Stomach (tissue), 8 donors: ENCODE measurements at regions not wholly inside any gene's neighbourhood (a gene's known extent, or its start where the extent isn't known, plus 50 kb on each side); places are given as distances from the start of the nearest gene placed in this dataset.
A peak's percentile ranks its signal among the peaks of the same experiment; 100 is the strongest.
"Not testable (repeated sequence)": the region's sequence is repeated elsewhere in the genome, so short reads cannot be mapped to it uniquely, and the experiment has no call there.

ENCODE experiments used
- DNase-seq, 2 donors: peaks; one replicate each; pipeline versions ENCODE4 v3.0.0 to v3.0.0-alpha.2; 2013 to 2019
- H3K27ac ChIP-seq, 5 donors: fragments of 200-600 bp in 4 of 5; sonication (generic) in 4 of 5; one replicate each; pipeline ENCODE4 v1.5.1; 2013 to 2019; ENCODE audit warnings: mild to moderate bottlenecking in 1 of 5, moderate library complexity in 1 of 5
- H3K27me3 ChIP-seq, 3 donors: fragments of 200-600 bp; sonication (generic); one replicate each; pipeline ENCODE4 v1.5.1; 2017 to 2019; ENCODE audit warnings: mixed run types in 1 of 3
- H3K36me3 ChIP-seq, 4 donors: fragments of 200-600 bp; sonication (generic); 1 replicate in 3 of 4; 2 replicates in 1 of 4; pipeline ENCODE4 v1.5.1; 2016 to 2019
- H3K4me1 ChIP-seq, 4 donors: fragments of 200-600 bp; sonication (generic); one replicate each; pipeline ENCODE4 v1.5.1; 2016 to 2019
- H3K4me3 ChIP-seq, 4 donors: fragments of 200-600 bp; sonication (generic) in 3 of 4; one replicate each; pipeline ENCODE4 v1.5.1; 2016 to 2019; ENCODE audit warnings: mild to moderate bottlenecking in 1 of 4
- H3K9me3 ChIP-seq, 4 donors: fragments of 200-600 bp; sonication (generic); one replicate each; pipeline ENCODE4 v1.5.1; 2016 to 2019
- EP300 ChIP-seq: sonication (generic); formaldehyde crosslinking; IDR thresholded peaks from one replicate; pipeline ENCODE4 v1.6.1; 2017; ENCODE audit warnings: antibody characterized with exemption
- POLR2A ChIP-seq, 4 donors: fragments of 450-650 bp; IDR thresholded peaks; one replicate each; pipeline ENCODE4 v1.6.1; 2016; ENCODE audit warnings: antibody characterized with exemption in 4 of 4, control low read depth in 2 of 4, mild to moderate bottlenecking in 1 of 4, moderate library complexity in 1 of 4
- POLR2AphosphoS5 ChIP-seq, 3 donors: sonication (generic); formaldehyde crosslinking; IDR thresholded peaks; one replicate each; pipeline ENCODE4 v1.6.1; 2016; ENCODE audit warnings: antibody characterized with exemption in 3 of 3
- WGBS, 5 donors: extraction: QIAGEN DNeasy Blood & Tissue Kit in 3 of 5; methylation state at CpG; one replicate each; pipeline versions ENCODE4 v1.1.5 to v1.1.7; 2013 to 2018; 5-methylcytosine and 5-hydroxymethylcytosine counted together
- intact Hi-C: fragments of 100-400 bp; cut with DNase I; formaldehyde crosslinking; loops from one replicate; pipeline ENCODE4 v1.15.1; 2023; ENCODE audit warnings: low total_unique reads
- TF ChIP-seq, protein P1 (sequence below), 7 experiments: fragments of 450-650 bp in 4 of 7; fragments of 200-600 bp in 3 of 7; sonication (generic) in 3 of 7; IDR thresholded peaks; one replicate each; pipeline ENCODE4 v1.5.1; 2016 to 2019; ENCODE audit warnings: antibody characterized with exemption in 7 of 7, control low read depth in 2 of 7, mild to moderate bottlenecking in 1 of 7
- donor health status: healthy with polysubstance abuse.
- donor health status: Bipolar disorder and iron deficiency.
- donor health status: healthy.

DNA sequence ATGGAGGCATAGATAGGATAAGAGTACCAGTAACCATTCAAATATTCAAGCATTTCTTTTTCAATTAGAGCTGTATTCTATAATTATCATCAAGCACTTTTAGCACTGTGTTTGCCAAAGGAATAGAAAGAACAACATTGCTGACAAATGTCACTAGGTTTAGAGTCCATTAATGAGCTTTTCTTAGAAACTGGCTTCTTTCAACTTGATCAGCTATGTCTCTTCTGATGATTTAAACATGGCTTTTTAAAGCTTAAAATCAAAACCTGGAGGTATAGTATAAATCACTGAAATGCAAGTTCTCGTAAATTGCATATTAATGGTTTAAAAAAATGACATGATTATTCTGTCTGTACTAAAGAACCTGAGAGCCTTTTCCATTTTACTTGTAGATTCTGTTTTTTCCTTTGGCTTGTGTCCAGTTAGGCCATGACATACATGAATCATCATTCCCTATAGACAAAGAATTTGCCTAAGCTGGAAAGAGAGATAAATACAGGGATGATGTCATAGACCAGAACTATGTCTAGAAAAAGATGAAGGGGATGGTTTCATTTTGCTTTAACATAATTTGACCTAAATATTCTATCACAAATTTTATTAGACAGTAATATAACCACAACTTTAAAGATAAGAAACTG, 340.1 kb upstream of the CTSO start:
- Histone ChIP-seq H3K27me3 (no peaks in the 10 kb centered on the region), H3K9me3 (no peaks in the 10 kb centered on the region), H3K4me3 (no peak overlapping the region), H3K27ac (no peak overlapping the region), H3K36me3 (no peaks in the 10 kb centered on the region), H3K4me1 (peaks cover 0 to 4% (median 0%) of the 10 kb centered on the region in 4 donors)
- intact Hi-C loops = no loop called here
- WGBS, 5 donors = 73 to 84% (median 76%) methylated on average over 1 of the region's 1 CpG
- peak in 1 of 2 donors; percentile 58 for DNase-seq
- no peak for TF ChIP-seq POLR2AphosphoS5 (IDR thresholded peaks at IDR 0.05)
- no peak for TF ChIP-seq POLR2A (IDR thresholded peaks at IDR 0.05)
- TF ChIP-seq, protein P1, sequence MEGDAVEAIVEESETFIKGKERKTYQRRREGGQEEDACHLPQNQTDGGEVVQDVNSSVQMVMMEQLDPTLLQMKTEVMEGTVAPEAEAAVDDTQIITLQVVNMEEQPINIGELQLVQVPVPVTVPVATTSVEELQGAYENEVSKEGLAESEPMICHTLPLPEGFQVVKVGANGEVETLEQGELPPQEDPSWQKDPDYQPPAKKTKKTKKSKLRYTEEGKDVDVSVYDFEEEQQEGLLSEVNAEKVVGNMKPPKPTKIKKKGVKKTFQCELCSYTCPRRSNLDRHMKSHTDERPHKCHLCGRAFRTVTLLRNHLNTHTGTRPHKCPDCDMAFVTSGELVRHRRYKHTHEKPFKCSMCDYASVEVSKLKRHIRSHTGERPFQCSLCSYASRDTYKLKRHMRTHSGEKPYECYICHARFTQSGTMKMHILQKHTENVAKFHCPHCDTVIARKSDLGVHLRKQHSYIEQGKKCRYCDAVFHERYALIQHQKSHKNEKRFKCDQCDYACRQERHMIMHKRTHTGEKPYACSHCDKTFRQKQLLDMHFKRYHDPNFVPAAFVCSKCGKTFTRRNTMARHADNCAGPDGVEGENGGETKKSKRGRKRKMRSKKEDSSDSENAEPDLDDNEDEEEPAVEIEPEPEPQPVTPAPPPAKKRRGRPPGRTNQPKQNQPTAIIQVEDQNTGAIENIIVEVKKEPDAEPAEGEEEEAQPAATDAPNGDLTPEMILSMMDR (IDR thresholded peaks at IDR 0.05) = no peak
- no peak for TF ChIP-seq EP300

- TF ChIP-seq POLR2AphosphoS5 (IDR thresholded peaks at IDR 0.05) = no peak
- Histone ChIP-seq H3K27me3 (no peaks in the 10 kb centered on the region), H3K27ac (no peak overlapping the region), H3K36me3 (no peaks in the 10 kb centered on the region), H3K4me1 (peaks cover 0 to 4% (median 0%) of the 10 kb centered on the region in 4 donors), H3K9me3 (no peaks in the 10 kb centered on the region), H3K4me3 (no peak overlapping the region)
- DNase-seq = peak in 1 of 2 donors; percentile 28
- 14 to 28% (median 26%) methylated on average over 1 of the region's 1 CpG for WGBS, 5 donors
- intact Hi-C loops = no loop called here
Observed at GRCh38 chr4:156291317-156291716, 337.7 kb upstream of the CTSO start.

- Histone ChIP-seq H3K27ac (no peak overlapping the region), H3K4me1 (peaks cover 0 to 4% (median 0%) of the 10 kb centered on the region in 4 donors), H3K27me3 (no peaks in the 10 kb centered on the region), H3K4me3 (no peak overlapping the region), H3K9me3 (no peaks in the 10 kb centered on the region), H3K36me3 (no peaks in the 10 kb centered on the region)
- DNase-seq = no peak
- intact Hi-C loops = no loop called here
- WGBS, 5 donors = 75 to 85% (median 79%) methylated on average over 2 of the region's 2 CpGs
- TF ChIP-seq EP300 (no peak), POLR2AphosphoS5 (IDR thresholded peaks at IDR 0.05) (no peak), POLR2A (IDR thresholded peaks at IDR 0.05) (no peak)
- TF ChIP-seq, protein P1 (IDR thresholded peaks at IDR 0.05) = no peak
Observed at GRCh38 chr4:156290811-156291210, 337.1 kb upstream of the CTSO start.

GRCh38 chr4:156290026-156290425, 336.4 kb upstream of the CTSO start:
- H3K4me1 ChIP-seq, H3K9me3 ChIP-seq, H3K27ac ChIP-seq, DNase-seq, H3K4me3 ChIP-seq, intact Hi-C loops, H3K36me3 ChIP-seq, H3K27me3 ChIP-seq: not testable (repeated sequence)
- WGBS, 5 donors = 87 to 97% (median 92%) methylated on average over 15 to 19 of the region's 19 CpGs

- intact Hi-C loops = no loop called here
- Histone ChIP-seq H3K27me3 (no peaks in the 10 kb centered on the region), H3K9me3 (no peaks in the 10 kb centered on the region), H3K36me3 (no peaks in the 10 kb centered on the region), H3K4me1 (no peaks in the 10 kb centered on the region), H3K27ac (no peak overlapping the region), H3K4me3 (no peak overlapping the region)
- TF ChIP-seq, protein P1 (IDR thresholded peaks at IDR 0.05) = no peak
- TF ChIP-seq POLR2A (IDR thresholded peaks at IDR 0.05) (no peak), EP300 (no peak), POLR2AphosphoS5 (IDR thresholded peaks at IDR 0.05) (no peak)
- DNase-seq = no peak
- whole genome bisulfite sequencing, 5 donors = 70 to 83% (median 78%) methylated on average over 3 of the region's 3 CpGs
Observed at GRCh38 chr4:156280686-156281085, 327.0 kb upstream of the CTSO start.
